Chondrocyte (in vitro differentiated cells): ENCODE measurements at regions not wholly inside any gene's neighbourhood (a gene's known extent, or its start where the extent isn't known, plus 50 kb on each side); places are given as distances from the start of the nearest gene placed in this dataset.

ENCODE experiments used
- DNase-seq: peaks from one replicate; pipeline ENCODE4 v3.0.0; 2021; ENCODE audit warnings: mixed read lengths, low spot score
- H3K27ac Mint-ChIP-seq: one replicate; pipeline ENCODE4 v1.8.0; 2021; ENCODE audit warnings: mild to moderate bottlenecking, moderate library complexity, mixed read lengths; ENCODE audit not compliant: unreplicated experiment
- H3K27me3 Mint-ChIP-seq: 2 replicates; pipeline ENCODE4 v1.8.0; 2021; ENCODE audit warnings: low read depth, mixed read lengths
- H3K36me3 Mint-ChIP-seq: 2 replicates; pipeline ENCODE4 v1.8.0; 2021; ENCODE audit warnings: low read depth, mixed read lengths
- H3K4me1 Mint-ChIP-seq: 2 replicates; pipeline ENCODE4 v1.8.0; 2021; ENCODE audit warnings: low read depth, mild to moderate bottlenecking, mixed read lengths
- H3K4me3 Mint-ChIP-seq: one replicate; pipeline ENCODE4 v1.8.0; 2021; ENCODE audit warnings: mild to moderate bottlenecking, moderate library complexity, mixed read lengths; ENCODE audit not compliant: unreplicated experiment
- H3K9me3 Mint-ChIP-seq: 2 replicates; pipeline ENCODE4 v1.8.0; 2021; ENCODE audit warnings: low read depth, mixed read lengths
- CTCF ChIP-seq: fragments of 200-600 bp; sonication (generic); IDR thresholded peaks from 2 replicates; pipeline ENCODE4 v1.5.0; 2021; ENCODE audit warnings: antibody characterized with exemption, mild to moderate bottlenecking, moderate library complexity

- Mint-ChIP-seq H3K9me3 (peaks cover 24% of the 10 kb centered on the region), H3K27me3 (no peaks in the 10 kb centered on the region), H3K27ac (no peak overlapping the region), H3K4me3 (no peak overlapping the region), H3K4me1 (no peaks in the 10 kb centered on the region), H3K36me3 (peaks cover 1% of the 10 kb centered on the region)
- no peak for DNase-seq
- no peak for TF ChIP-seq CTCF
Observed at GRCh38 chr10:131014271-131014670, 297.2 kb downstream of the TCERG1L start.

- H3K27ac Mint-ChIP-seq, result no peak overlapping the region
- no peaks in the 10 kb centered on the region for H3K27me3 Mint-ChIP-seq
- H3K36me3 Mint-ChIP-seq, result peaks cover 1% of the 10 kb centered on the region
- H3K9me3 Mint-ChIP-seq, result peaks cover 19% of the 10 kb centered on the region
- no peak for DNase-seq
- H3K4me3 Mint-ChIP-seq, result no peak overlapping the region
- no peak for TF ChIP-seq CTCF
- H3K4me1 Mint-ChIP-seq, result no peaks in the 10 kb centered on the region
Observed at GRCh38 chr10:131015271-131015670, 296.2 kb downstream of the TCERG1L start.

- Mint-ChIP-seq H3K9me3 (peaks cover 24% of the 10 kb centered on the region), H3K4me1 (no peaks in the 10 kb centered on the region), H3K27me3 (no peaks in the 10 kb centered on the region), H3K36me3 (peaks cover 1% of the 10 kb centered on the region), H3K4me3 (no peak overlapping the region), H3K27ac (no peak overlapping the region)
- TF ChIP-seq CTCF, result no peak
- peak; percentile 35 for DNase-seq
Observed at GRCh38 chr10:131016556-131016955, 295.0 kb downstream of the TCERG1L start.

GRCh38 chr10:131017566-131018285, 293.8 kb downstream of the TCERG1L start:
- Mint-ChIP-seq H3K36me3 (peaks cover 1% of the 10 kb centered on the region), H3K9me3 (peaks cover 28% of the 10 kb centered on the region), H3K4me3 (no peak overlapping the region), H3K4me1 (no peaks in the 10 kb centered on the region), H3K27ac (no peak overlapping the region), H3K27me3 (no peaks in the 10 kb centered on the region)
- DNase-seq, result peak; percentile 47
- TF ChIP-seq CTCF, result no peak

GRCh38 chr10:131018886-131019500, 292.5 kb downstream of the TCERG1L start:
- Mint-ChIP-seq H3K4me3 (no peak overlapping the region), H3K4me1 (no peaks in the 10 kb centered on the region), H3K36me3 (peaks cover 1% of the 10 kb centered on the region), H3K27me3 (no peaks in the 10 kb centered on the region), H3K9me3 (peaks cover 24% of the 10 kb centered on the region), H3K27ac (no peak overlapping the region)
- no peak for TF ChIP-seq CTCF
- peak; percentile 61 for DNase-seq
